Mesothelial cell of epicardium (in vitro differentiated cells): ENCODE measurements at regions not wholly inside any gene's neighbourhood (a gene's known extent, or its start where the extent isn't known, plus 50 kb on each side); places are given as distances from the start of the nearest gene placed in this dataset.
"Not testable (repeated sequence)": the region's sequence is repeated elsewhere in the genome, so short reads cannot be mapped to it uniquely, and the experiment has no call there.

Source experiments
- DNase-seq, 2 experiments: peaks; one replicate each; pipeline ENCODE4 v3.0.0; 2021; ENCODE audit warnings: low spot score in 2 of 2; ENCODE audit not compliant: unreplicated experiment in 2 of 2
- H3K27ac Mint-ChIP-seq: 2 replicates; pipeline ENCODE4 v1.8.0; 2021; ENCODE audit warnings: mixed read lengths
- H3K27me3 Mint-ChIP-seq: 2 replicates; pipeline ENCODE4 v1.8.0; 2021; ENCODE audit warnings: low read depth, mixed read lengths
- H3K36me3 Mint-ChIP-seq: 2 replicates; pipeline ENCODE4 v1.8.0; 2021; ENCODE audit warnings: mixed read lengths
- H3K4me1 Mint-ChIP-seq: 2 replicates; pipeline ENCODE4 v1.8.0; 2021; ENCODE audit warnings: mixed read lengths
- H3K4me3 Mint-ChIP-seq: 2 replicates; pipeline ENCODE4 v1.8.0; 2021; ENCODE audit warnings: mild to moderate bottlenecking, moderate library complexity, mixed read lengths
- H3K9me3 Mint-ChIP-seq: 2 replicates; pipeline ENCODE4 v1.8.0; 2021; ENCODE audit warnings: mixed read lengths
- TF ChIP-seq, protein P1 (sequence below): fragments of 200-600 bp; sonication (generic); IDR thresholded peaks from one replicate; pipeline ENCODE4 v1.5.0; 2021; ENCODE audit warnings: antibody characterized with exemption; ENCODE audit not compliant: unreplicated experiment

DNA sequence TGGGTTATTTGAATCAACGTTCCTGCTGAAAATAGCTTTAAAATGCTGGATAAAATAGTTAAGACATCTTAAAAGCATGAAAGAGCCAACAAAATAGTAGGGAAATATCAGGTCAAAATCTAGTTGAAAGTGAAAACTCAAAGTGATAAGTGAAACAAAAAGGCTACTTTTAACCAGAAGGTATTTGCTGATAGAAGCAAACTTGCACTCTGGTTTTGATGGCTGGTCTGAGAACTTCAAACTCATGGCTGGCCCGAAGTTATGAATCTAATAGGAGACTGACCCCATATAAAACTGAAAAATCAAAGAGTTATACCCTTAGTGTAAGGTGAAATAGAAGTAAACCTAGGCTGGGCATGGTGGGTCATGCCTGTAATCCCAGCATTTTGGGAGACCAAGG is 66.3 kb upstream of the HOXC13 start:
- Mint-ChIP-seq H3K27ac (no peak overlapping the region), H3K36me3 (no peaks in the 10 kb centered on the region), H3K4me3 (no peak overlapping the region), H3K27me3 (peaks cover 37% of the 10 kb centered on the region), H3K4me1 (peaks cover 25% of the 10 kb centered on the region), H3K9me3 (peaks cover under 1% of the 10 kb centered on the region)
- DNase-seq: no peak
- TF ChIP-seq, protein P1, sequence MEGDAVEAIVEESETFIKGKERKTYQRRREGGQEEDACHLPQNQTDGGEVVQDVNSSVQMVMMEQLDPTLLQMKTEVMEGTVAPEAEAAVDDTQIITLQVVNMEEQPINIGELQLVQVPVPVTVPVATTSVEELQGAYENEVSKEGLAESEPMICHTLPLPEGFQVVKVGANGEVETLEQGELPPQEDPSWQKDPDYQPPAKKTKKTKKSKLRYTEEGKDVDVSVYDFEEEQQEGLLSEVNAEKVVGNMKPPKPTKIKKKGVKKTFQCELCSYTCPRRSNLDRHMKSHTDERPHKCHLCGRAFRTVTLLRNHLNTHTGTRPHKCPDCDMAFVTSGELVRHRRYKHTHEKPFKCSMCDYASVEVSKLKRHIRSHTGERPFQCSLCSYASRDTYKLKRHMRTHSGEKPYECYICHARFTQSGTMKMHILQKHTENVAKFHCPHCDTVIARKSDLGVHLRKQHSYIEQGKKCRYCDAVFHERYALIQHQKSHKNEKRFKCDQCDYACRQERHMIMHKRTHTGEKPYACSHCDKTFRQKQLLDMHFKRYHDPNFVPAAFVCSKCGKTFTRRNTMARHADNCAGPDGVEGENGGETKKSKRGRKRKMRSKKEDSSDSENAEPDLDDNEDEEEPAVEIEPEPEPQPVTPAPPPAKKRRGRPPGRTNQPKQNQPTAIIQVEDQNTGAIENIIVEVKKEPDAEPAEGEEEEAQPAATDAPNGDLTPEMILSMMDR: no peak

DNA sequence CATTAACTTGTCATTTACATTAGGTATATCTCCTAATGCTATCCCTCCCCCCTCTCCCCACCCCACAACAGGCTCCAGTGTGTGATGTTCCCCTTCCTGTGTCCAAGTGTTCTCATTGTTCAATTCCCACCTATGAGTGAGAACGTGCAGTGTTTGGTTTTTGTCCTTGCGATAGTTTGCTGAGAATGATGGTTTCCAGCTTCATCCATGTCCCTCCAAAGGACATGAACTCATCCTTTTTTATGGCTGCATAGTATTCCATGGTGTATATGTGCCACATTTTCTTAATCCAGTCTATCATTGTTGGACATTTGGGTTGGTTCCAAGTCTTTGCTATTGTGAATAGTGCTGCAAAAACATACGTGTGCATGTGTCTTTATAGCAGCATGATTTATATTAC is 60.7 kb upstream of the HOXC13 start:
- H3K27ac Mint-ChIP-seq, H3K4me3 Mint-ChIP-seq, DNase-seq, H3K4me1 Mint-ChIP-seq, H3K36me3 Mint-ChIP-seq: not testable (repeated sequence)
- Mint-ChIP-seq H3K9me3 (peaks cover 19% of the 10 kb centered on the region), H3K27me3 (peaks cover 60% of the 10 kb centered on the region)

DNA sequence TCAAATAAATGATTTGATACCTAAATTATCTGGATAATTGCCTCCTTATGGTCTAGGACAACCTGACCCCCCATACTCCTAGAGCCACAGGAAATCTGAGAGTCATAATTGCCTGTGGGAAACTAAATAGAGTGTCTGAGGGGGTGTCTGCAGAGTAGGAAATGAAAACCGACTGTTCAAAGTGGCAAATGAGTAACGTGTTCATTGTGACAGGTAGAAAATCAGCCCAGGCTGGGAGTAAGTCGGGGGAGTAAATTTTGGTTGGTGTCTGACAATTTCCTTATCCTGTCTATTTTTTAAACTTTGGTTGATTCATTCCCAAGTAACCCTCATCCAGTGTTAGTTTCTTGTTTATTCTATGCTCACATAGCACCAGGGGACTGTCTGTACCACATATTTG is 51.6 kb upstream of the HOXC13 start:
- Mint-ChIP-seq H3K27ac (no peak overlapping the region), H3K4me1 (no peaks in the 10 kb centered on the region), H3K4me3 (no peak overlapping the region), H3K9me3 (no peaks in the 10 kb centered on the region), H3K36me3 (no peaks in the 10 kb centered on the region), H3K27me3 (peaks cover 96% of the 10 kb centered on the region)
- TF ChIP-seq, protein P1: no peak
- no peak for DNase-seq

DNA sequence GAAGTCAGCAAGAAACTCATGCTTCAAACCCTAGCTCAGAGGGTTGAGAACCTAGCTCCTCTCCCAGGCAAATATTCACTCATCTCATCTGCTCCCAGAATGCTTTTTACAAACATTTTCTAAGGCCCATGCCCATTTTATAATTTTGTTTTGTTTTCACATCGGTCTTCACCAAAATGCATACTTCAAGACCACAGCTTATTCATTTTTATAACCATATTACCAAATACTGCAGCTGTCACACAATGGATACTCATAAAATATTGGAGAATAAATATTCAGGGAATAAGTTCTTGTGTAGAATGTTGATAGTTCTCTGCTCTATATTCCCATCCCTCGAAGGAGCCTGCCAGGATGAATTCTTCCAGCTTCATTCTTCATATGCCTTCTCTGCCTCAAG is 50.8 kb upstream of the HOXC13 start:
- DNase-seq: no peak
- peaks cover 96% of the 10 kb centered on the region for H3K27me3 Mint-ChIP-seq
- no peaks in the 10 kb centered on the region for H3K4me1 Mint-ChIP-seq
- no peak overlapping the region for H3K27ac Mint-ChIP-seq
- no peaks in the 10 kb centered on the region for H3K36me3 Mint-ChIP-seq
- no peak overlapping the region for H3K4me3 Mint-ChIP-seq
- TF ChIP-seq, protein P1: no peak
- H3K9me3 Mint-ChIP-seq: no peaks in the 10 kb centered on the region
